GM21367 (cell line): ENCODE measurements at regions not wholly inside any gene's neighbourhood (a gene's known extent, or its start where the extent isn't known, plus 50 kb on each side); places are given as distances from the start of the nearest gene placed in this dataset.

Source experiments
- ATAC-seq: cut with Tn5 transposase; IDR thresholded peaks from one replicate; pipeline ENCODE4 v1.9.1; 2021; ENCODE audit not compliant: unreplicated experiment

GRCh38 chr2:211061612-211062296 lies 505.4 kb downstream of the CPS1 start:
- no peak for ATAC-seq

- ATAC-seq: no peak
These were observed 505.9 kb downstream of the CPS1 start for GRCh38 chr2:211062297-211062612.

- ATAC-seq: no peak
These were observed 510.6 kb downstream of the CPS1 start for GRCh38 chr2:211067029-211067428.

GRCh38 chr2:211068108-211068780 lies 511.8 kb downstream of the CPS1 start:
- ATAC-seq: no peak

GRCh38 chr2:211070547-211070946 lies 514.1 kb downstream of the CPS1 start:
- no peak for ATAC-seq

GRCh38 chr2:211077216-211077767 lies 520.9 kb downstream of the CPS1 start:
- no peak for ATAC-seq

- ATAC-seq: no peak
These were observed 528.0 kb downstream of the CPS1 start for GRCh38 chr2:211084352-211084751.

- peak; percentile 63 for ATAC-seq
These were observed 528.8 kb downstream of the CPS1 start for GRCh38 chr2:211085056-211085680.

- no peak for ATAC-seq
These were observed 529.6 kb downstream of the CPS1 start for GRCh38 chr2:211086049-211086448.

- no peak for ATAC-seq
These were observed 532.7 kb downstream of the CPS1 start for GRCh38 chr2:211089127-211089526.

GRCh38 chr2:211093743-211094303 lies 537.4 kb downstream of the CPS1 start:
- no peak for ATAC-seq

- ATAC-seq: no peak
These were observed 547.6 kb downstream of the CPS1 start for GRCh38 chr2:211103989-211104388.

GRCh38 chr2:211113334-211114175 lies 557.2 kb downstream of the CPS1 start:
- no peak for ATAC-seq

GRCh38 chr2:211114826-211115455 lies 558.5 kb downstream of the CPS1 start:
- no peak for ATAC-seq

GRCh38 chr2:211117026-211117425 lies 560.6 kb downstream of the CPS1 start:
- ATAC-seq: no peak

- ATAC-seq: no peak
These were observed 569.9 kb downstream of the CPS1 start for GRCh38 chr2:211126256-211126655.

- ATAC-seq: no peak
These were observed 571.1 kb downstream of the CPS1 start for GRCh38 chr2:211127501-211127900.

GRCh38 chr2:211128287-211128686 lies 571.9 kb downstream of the CPS1 start:
- ATAC-seq: no peak

GRCh38 chr2:211129798-211130197 lies 573.4 kb downstream of the CPS1 start:
- ATAC-seq: no peak

GRCh38 chr2:211132046-211132445 lies 575.6 kb downstream of the CPS1 start:
- ATAC-seq: no peak
